Keratinocyte (primary cell): ENCODE measurements at regions not wholly inside any gene's neighbourhood (a gene's known extent, or its start where the extent isn't known, plus 50 kb on each side); places are given as distances from the start of the nearest gene placed in this dataset.

Experiments
- DNase-seq: peaks from one replicate; pipeline ENCODE4 v3.0.0-alpha.2; 2011; ENCODE audit warnings: low read depth, missing footprints, low spot score
- FAIRE-seq: peaks from 2 replicates; lab custom pipeline; 2011; peaks lifted over from hg19 to GRCh38; lab: Jason Lieb, UNC
- H2AFZ ChIP-seq: 2 replicates; pipeline ENCODE4 v1.6.0; 2012; ENCODE audit warnings: low read length, control low read depth, inconsistent platforms; ENCODE audit not compliant: control insufficient read depth
- H3K27ac ChIP-seq: 2 replicates; pipeline ENCODE4 v1.5.1; 2011; ENCODE audit warnings: low read length; ENCODE audit not compliant: control insufficient read depth, insufficient read depth
- H3K27me3 ChIP-seq: 3 replicates; pipeline ENCODE4 v1.6.0; 2011; ENCODE audit warnings: low read length; ENCODE audit not compliant: control insufficient read depth, insufficient read depth; ENCODE audit errors: extremely low read depth
- H3K36me3 ChIP-seq, 2 experiments: 2 replicates in 1 of 2; 3 replicates in 1 of 2; pipeline ENCODE4 v1.5.1; 2011; ENCODE audit warnings: low read length in 2 of 2, mild to moderate bottlenecking in 1 of 2; ENCODE audit not compliant: control insufficient read depth in 2 of 2, insufficient read depth in 2 of 2; ENCODE audit errors: extremely low read depth in 1 of 2
- H3K4me1 ChIP-seq: 3 replicates; pipeline ENCODE4 v1.5.1; 2011; ENCODE audit warnings: low read length; ENCODE audit not compliant: control insufficient read depth, insufficient read depth; ENCODE audit errors: extremely low read depth
- H3K4me2 ChIP-seq: 3 replicates; pipeline ENCODE4 v1.6.0; 2011; ENCODE audit warnings: low read depth, low read length; ENCODE audit not compliant: control insufficient read depth, insufficient read depth; ENCODE audit errors: extremely low read depth
- H3K4me3 ChIP-seq, 3 experiments: fragments of 200-600 bp in 1 of 3; sonication (generic) in 1 of 3; 2 replicates in 2 of 3; 3 replicates in 1 of 3; pipeline ENCODE4 v1.5.1; 2011 to 2016; ENCODE audit warnings: low read length in 3 of 3, mild to moderate bottlenecking in 3 of 3, control low read depth in 2 of 3, inconsistent platforms in 1 of 3, low read depth in 1 of 3, mixed read lengths in 1 of 3, mixed run types in 1 of 3, moderate library complexity in 1 of 3; ENCODE audit not compliant: control insufficient read depth in 2 of 3, insufficient read depth in 2 of 3; ENCODE audit errors: extremely low read depth in 1 of 3
- H3K79me2 ChIP-seq: 2 replicates; pipeline ENCODE4 v1.6.0; 2012; ENCODE audit warnings: low read length; ENCODE audit not compliant: control insufficient read depth, insufficient read depth
- H3K9ac ChIP-seq: 3 replicates; pipeline ENCODE4 v1.6.0; 2011; ENCODE audit warnings: low read length; ENCODE audit not compliant: control insufficient read depth, insufficient read depth; ENCODE audit errors: extremely low read depth
- H3K9me1 ChIP-seq: 3 replicates; pipeline ENCODE4 v1.6.0; 2011; ENCODE audit warnings: low read length; ENCODE audit not compliant: control insufficient read depth, insufficient read depth; ENCODE audit errors: extremely low read depth
- H3K9me3 ChIP-seq: 2 replicates; pipeline ENCODE4 v1.5.1; 2012; ENCODE audit warnings: low read depth, low read length; ENCODE audit not compliant: control insufficient read depth
- H4K20me1 ChIP-seq: 3 replicates; pipeline ENCODE4 v1.6.0; 2011; ENCODE audit warnings: low read length; ENCODE audit not compliant: control insufficient read depth, insufficient read depth; ENCODE audit errors: extremely low read depth
- EZH2 ChIP-seq: IDR thresholded peaks from one replicate; pipeline ENCODE4 v1.6.1; 2012; ENCODE audit warnings: inconsistent platforms, mild to moderate bottlenecking, low read length, moderate library complexity
- dilution Hi-C: fragments of 300-500 bp; cut with MboI; formaldehyde crosslinking; loops from one replicate; pipeline ENCODE4 v1.7.0; 2020; ENCODE audit warnings: low sequenced_read_pairs; ENCODE audit not compliant: extremely low pct_ligation_motif_present
- TF ChIP-seq, protein P1 (sequence below), 3 experiments: IDR thresholded peaks in 1 of 3; conservative IDR thresholded peaks in 1 of 3; optimal IDR thresholded peaks in 1 of 3; 2 replicates in 2 of 3; 3 replicates in 1 of 3; pipeline versions ENCODE3 to v1.5.1; 2011; ENCODE audit warnings: low read length in 3 of 3, mild to moderate bottlenecking in 3 of 3, moderate library complexity in 2 of 3, control low read depth in 1 of 3, inconsistent platforms in 1 of 3; ENCODE audit not compliant: insufficient read depth in 2 of 3; ENCODE audit errors: extremely low read depth in 1 of 3

DNA sequence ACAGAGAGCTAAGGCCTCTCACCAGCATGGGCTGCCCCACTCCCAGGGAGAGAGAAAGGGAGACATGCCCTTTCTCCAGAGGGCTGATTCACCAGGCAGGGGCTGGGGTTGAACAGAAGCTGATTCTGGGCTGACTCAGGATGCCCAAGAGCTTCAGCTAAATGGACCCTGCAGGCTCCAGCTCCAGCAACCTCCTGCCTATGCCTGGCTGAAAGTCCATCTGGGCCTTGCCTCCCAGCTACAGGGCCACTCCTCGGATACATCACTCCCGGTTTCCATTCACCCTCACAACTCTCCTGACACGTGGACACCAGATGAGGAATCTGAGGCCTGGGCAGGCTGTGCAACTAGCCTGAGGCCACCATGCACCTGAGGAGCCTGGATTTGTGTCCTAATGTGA, 215.5 kb downstream of the BUD13 start:
- Histone ChIP-seq H2AFZ (no peak overlapping the region), H3K4me1 (no peaks in the 10 kb centered on the region), H3K4me3 (no peak overlapping the region)

GRCh38 chr11:116556483-116556882, 216.3 kb downstream of the BUD13 start:
- no peak overlapping the region for H3K4me2 ChIP-seq
- dilution Hi-C loops, result no loop called here
- DNase-seq (no peak), FAIRE-seq (no peak)
- H2AFZ ChIP-seq, result no peak overlapping the region
- H3K27ac ChIP-seq, result no peak overlapping the region
- H3K4me3 ChIP-seq, result no peak overlapping the region
- no peaks in the 10 kb centered on the region for H3K9me1 ChIP-seq
- H4K20me1 ChIP-seq, result no peaks in the 10 kb centered on the region
- H3K79me2 ChIP-seq, result no peaks in the 10 kb centered on the region
- H3K9me3 ChIP-seq, result no peaks in the 10 kb centered on the region
- no peaks in the 10 kb centered on the region for H3K27me3 ChIP-seq
- H3K4me1 ChIP-seq, result no peaks in the 10 kb centered on the region
- no peak overlapping the region for H3K9ac ChIP-seq
- TF ChIP-seq, protein P1, sequence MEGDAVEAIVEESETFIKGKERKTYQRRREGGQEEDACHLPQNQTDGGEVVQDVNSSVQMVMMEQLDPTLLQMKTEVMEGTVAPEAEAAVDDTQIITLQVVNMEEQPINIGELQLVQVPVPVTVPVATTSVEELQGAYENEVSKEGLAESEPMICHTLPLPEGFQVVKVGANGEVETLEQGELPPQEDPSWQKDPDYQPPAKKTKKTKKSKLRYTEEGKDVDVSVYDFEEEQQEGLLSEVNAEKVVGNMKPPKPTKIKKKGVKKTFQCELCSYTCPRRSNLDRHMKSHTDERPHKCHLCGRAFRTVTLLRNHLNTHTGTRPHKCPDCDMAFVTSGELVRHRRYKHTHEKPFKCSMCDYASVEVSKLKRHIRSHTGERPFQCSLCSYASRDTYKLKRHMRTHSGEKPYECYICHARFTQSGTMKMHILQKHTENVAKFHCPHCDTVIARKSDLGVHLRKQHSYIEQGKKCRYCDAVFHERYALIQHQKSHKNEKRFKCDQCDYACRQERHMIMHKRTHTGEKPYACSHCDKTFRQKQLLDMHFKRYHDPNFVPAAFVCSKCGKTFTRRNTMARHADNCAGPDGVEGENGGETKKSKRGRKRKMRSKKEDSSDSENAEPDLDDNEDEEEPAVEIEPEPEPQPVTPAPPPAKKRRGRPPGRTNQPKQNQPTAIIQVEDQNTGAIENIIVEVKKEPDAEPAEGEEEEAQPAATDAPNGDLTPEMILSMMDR (optimal IDR thresholded peaks at IDR 0.05 in 1 of 3, IDR thresholded peaks at IDR 0.05 in 1 of 3, conservative IDR thresholded peaks at IDR 0.05 in 1 of 3; ENCODE audit: extremely low read depth in 1 of 3, insufficient read depth in 2 of 3, low read length in 3 of 3), result no peak
- TF ChIP-seq EZH2, result no peak
- no peaks in the 10 kb centered on the region for H3K36me3 ChIP-seq

More for the DNA sequence above, 215.5 kb downstream of the BUD13 start:
- no peak overlapping the region for H3K27ac ChIP-seq
- TF ChIP-seq, protein P1 (optimal IDR thresholded peaks at IDR 0.05 in 1 of 3, IDR thresholded peaks at IDR 0.05 in 1 of 3, conservative IDR thresholded peaks at IDR 0.05 in 1 of 3; ENCODE audit: extremely low read depth in 1 of 3, insufficient read depth in 2 of 3, low read length in 3 of 3), result no peak
- no peak for TF ChIP-seq EZH2
- H3K9me3 ChIP-seq, result no peaks in the 10 kb centered on the region
- no peak for FAIRE-seq
- no peaks in the 10 kb centered on the region for H3K36me3 ChIP-seq
- H3K27me3 ChIP-seq, result no peaks in the 10 kb centered on the region
- H3K9me1 ChIP-seq, result no peaks in the 10 kb centered on the region
- dilution Hi-C loops, result no loop called here
- no peak overlapping the region for H3K9ac ChIP-seq
- no peaks in the 10 kb centered on the region for H3K79me2 ChIP-seq
- no peaks in the 10 kb centered on the region for H4K20me1 ChIP-seq
- DNase-seq, result no peak
- H3K4me2 ChIP-seq, result no peak overlapping the region
